ENCODE measurements at regions not wholly inside any gene's neighbourhood (a gene's known extent, or its start where the extent isn't known, plus 50 kb on each side); places are given as distances from the start of the nearest gene placed in this dataset.

DNA sequence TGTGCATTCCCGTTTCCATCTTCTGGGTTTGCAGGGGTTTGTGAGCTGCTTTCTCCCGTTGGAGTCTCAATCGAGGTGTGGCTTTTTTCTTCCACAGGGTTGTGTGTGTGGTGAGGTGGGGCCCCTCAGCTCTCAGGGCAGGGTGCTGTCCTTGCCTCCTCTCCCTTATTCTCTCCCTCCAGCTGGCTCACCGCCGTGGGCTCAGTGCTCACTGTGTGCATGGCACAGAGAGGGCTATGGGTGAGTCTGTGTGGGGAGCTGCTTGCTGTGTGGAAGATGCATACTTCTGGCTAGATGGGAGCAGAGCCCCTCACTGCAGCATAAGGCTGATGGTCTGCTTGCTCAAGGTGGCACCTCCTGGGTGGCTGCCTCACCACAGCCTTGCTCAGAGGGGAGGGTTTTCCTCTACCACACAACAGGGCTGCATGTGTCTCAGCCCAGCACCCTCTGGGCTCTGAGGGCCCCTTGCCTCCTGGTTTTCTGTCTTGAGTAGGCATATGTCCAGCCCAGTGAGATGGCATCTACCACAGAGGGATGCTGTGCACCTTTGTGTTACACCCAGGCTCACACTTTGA is 203.1 kb upstream of the B3GAT1 start:
- TF ChIP-seq POLR2A (IDR thresholded peaks at IDR 0.05; ENCODE audit: low read length) (no peak), GATA1 (IDR thresholded peaks at IDR 0.05; ENCODE audit: low read depth, low read length) (no peak)
